IPS DF 19.7 (cell line): ENCODE measurements at regions not wholly inside any gene's neighbourhood (a gene's known extent, or its start where the extent isn't known, plus 50 kb on each side); places are given as distances from the start of the nearest gene placed in this dataset.
"Not testable (repeated sequence)": the region's sequence is repeated elsewhere in the genome, so short reads cannot be mapped to it uniquely, and the experiment has no call there.

Source experiments
- DNase-seq: peaks from one replicate; pipeline ENCODE4 v3.0.0-alpha.2; 2013; ENCODE audit warnings: low read depth, low spot score

DNA sequence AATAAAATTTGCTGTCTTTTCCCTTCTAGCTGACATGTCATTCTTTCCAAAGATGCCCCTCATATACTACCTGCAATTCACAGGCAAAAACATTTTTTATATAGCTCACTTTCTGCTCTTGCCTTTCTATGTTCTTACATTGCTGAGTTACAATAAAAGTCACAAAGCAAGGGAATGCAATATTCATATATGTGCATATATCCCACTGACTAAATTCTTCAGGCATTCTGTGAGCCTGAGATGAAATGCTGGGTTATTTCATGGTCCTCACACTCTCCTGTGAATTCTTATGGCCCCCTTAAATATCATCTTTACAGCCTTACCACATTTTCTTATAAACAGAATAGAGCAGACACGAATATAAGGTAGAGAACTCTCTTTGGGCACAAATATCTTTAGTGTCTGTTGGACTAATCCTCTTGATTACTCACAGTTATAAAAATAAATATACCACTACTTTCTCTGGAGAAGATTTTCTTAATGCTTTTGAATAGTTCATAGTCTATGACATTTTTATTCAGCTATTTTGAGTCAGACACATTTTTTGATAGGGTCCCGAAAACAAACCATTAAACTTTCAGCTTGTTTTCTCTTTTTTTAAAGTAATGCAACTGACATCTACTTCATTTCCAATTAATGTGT, 84.1 kb upstream of the H2AZ1 start:
- no peak for DNase-seq

DNA sequence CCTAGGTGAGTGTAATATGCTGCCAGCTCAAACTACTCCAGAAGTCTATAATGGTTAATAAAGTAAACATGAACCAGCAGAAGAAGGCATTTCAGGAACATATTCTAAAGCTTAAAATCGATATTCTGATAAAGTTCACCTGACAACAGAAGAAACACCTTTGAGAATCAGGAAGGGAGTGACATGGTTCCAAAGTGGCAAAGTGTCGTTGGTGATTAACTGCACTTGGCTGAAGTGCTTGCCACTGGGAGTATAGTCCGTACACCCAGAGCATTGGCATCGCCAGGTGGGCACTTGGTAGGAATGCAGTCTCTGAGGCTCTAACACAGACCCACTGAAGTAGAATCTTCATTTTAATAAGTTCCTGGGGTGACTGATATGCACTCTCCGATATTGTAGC, 76.0 kb upstream of the H2AZ1 start:
- no peak for DNase-seq

DNA sequence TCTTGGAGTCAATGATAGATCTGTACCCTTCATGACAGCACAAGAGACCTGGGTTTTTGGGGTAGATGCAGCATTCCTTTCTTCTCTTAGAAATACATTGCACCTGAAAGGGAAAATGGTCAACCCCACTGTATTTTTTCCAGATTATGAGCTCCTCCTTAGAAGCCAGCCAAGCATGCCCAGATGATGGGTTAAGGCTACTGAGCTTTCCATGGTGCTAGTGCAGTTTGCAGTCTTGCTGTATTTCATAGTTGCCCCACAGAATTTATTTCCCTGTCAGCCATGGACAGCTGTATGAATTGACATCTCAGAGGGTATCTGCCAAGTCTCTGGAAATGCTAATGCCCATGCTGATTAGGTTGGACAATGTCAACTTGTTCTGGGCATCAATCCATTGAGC, 73.7 kb upstream of the H2AZ1 start:
- no peak for DNase-seq

DNA sequence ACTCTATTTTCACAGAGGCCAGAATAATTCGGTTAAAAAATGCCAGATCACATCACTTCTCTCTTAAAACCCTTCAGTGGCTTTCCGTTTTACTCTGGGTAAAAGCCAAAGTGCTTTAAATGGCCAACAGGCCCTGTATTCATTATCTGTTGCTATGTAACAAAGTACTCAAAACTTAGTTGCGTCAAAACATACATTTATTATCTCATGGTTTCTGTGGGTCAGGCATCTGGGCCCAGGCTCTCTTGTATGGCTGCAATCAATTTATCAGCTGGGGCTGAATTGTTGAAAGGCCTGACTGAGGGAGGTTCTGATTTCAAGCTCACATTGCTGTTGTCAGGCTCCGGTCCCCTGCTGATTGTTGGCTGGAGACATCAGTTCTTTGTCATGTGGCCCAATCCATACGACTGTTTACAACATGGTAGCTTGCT, 72.7 kb upstream of the H2AZ1 start:
- DNase-seq, result peak; percentile 20

DNA sequence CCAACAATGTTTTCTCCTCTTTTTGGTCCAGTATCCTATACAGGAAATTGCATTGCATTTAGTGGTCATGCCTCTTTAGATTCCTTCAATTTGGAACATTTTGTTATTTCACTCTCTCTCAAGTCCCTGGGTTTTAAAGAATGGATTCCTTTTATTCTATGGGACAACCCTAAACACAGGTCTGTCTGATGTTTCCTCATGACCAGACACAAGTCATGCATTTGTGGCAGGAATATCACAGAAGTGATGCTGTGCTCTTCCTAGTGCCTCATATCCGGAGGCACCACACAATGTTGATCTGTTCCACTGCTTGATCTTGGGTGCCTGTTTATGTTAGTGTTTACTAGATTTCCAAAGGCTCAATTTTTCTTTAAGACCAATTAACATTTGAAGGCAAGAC, 69.7 kb upstream of the H2AZ1 start:
- DNase-seq, result no peak

DNA sequence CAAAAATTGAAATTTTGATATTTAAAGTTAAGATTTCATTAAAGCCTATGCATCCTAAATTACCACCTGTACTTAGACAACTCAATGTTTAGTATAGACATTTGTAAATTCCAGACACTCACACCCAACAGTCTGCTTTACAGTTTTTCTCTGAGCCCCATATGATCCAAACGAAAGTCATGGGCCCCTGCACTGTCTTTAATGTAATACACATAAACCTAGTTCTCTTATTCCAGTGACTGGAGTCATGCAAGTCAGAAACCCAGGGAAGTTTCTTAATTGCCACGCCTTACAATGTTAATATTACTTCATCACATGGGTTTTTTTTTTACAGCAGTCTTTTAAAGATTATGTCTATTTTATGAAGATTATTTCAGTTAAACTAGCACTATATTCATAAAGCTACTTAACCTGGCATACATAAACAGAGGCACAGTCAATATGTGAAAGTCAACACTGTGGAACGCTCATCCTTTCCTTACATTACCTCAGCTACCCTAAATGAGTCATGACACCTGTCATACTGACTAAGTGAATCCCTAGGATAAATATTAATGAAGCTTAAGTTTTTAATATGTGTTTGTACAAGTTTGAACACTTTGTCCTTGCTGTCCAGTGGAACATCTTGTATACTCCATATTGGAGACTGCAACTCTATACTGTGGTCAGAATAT, 67.7 kb upstream of the H2AZ1 start:
- DNase-seq, result no peak

DNA sequence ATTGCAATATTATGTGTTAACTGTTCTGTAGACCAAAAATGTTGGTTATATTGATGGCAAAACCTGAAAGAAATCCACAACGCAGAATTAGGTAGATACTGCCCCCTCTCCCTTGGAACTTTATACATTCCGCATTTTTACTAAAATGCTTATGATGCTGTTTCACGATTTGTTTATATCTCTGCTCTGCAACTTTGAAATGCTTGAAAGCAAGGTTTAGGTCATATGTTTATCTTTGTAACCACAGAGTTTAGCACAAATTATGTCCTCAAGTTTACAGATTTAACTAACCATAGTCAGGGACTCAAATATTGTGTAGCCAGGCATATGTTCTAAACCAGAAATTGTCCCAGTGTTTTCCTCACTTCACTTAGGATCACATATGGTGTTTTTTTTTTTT, 66.1 kb upstream of the H2AZ1 start:
- no peak for DNase-seq

DNA sequence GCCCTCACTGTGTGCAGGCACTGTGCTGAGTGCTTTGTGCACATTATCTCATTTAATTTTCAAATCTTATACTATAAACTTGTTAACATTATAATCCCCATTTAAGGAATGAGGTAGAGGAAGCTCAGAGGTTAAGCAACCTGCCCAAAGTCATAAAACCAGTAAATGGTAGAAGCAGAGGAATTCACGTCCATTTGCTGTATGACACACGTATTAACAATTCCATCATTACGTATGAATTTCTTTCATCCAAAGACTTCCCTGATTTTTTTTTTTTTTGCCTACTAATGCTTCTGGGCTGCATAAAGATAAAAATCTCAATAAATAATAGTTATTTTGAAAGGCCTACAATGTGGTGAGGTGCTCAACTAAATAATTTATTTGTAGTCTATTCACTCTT, 64.5 kb upstream of the H2AZ1 start:
- no peak for DNase-seq

DNA sequence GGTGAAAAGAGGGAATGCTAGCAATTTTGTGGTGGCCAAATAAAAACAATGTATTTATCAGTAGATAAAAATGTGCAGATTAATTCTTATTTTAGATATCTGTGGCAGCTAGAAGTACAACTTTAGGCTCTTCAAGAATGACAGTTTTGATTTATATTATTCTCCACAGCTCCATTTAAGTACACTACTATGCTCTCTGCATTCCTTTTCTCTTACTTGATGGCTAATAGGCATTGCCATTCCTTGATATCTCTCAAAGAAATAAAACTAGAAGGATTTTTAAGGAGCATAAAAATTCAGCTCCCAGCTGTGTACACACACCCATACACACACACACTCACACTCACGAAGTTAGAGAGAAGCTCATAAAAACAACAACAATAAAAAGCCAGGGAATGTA, 59.4 kb upstream of the H2AZ1 start:
- DNase-seq, result no peak

DNA sequence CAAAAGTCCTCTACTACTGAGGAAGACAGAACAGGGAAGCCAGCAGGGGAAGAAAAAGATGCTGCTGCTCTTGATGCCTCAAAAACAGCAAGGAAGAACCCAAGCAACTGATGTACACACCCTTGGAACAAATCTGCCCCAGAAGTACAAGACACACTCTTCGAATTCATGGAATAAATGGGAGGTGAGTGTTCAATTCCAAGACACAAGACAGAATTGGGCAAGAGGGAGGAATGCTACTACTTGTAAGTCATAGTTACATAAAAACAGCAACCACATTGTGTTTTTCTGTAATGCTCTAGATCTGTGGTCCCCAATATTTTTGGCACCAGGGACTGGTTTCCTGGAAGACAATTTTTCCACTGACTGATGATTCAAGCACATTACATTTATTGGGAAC, 58.0 kb upstream of the H2AZ1 start:
- no peak for DNase-seq

DNA sequence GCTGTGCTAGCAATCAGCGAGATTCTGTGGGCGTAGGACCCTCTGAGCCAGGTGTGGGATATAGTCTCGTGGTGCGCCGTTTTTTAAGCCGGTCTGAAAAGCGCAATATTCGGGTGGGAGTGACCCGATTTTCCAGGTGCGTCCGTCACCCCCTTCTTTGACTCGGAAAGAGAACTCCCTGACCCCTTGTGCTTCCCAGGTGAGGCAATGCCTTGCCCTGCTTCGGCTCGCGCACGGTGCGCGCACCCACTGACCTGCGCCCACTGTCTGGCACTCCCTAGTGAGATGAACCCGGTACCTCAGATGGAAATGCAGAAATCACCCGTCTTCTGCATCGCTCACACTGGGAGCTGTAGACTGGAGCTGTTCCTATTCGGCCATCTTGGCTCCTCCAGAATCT, 56.1 kb upstream of the H2AZ1 start:
- not testable (repeated sequence) for DNase-seq
